ENCODE measurements at regions not wholly inside any gene's neighbourhood (a gene's known extent, or its start where the extent isn't known, plus 50 kb on each side); places are given as distances from the start of the nearest gene placed in this dataset.
"Not testable (repeated sequence)": the region's sequence is repeated elsewhere in the genome, so short reads cannot be mapped to it uniquely, and the experiment has no call there.

- DNase-seq, result not testable (repeated sequence)
Observed at GRCh38 chr6:169856442-169857342, 105.3 kb downstream of the ERMARD start.

- DNase-seq, result no peak
Observed at GRCh38 chr6:169854813-169855212, 103.4 kb downstream of the ERMARD start.

- DNase-seq, result no peak
Observed at GRCh38 chr6:169854083-169854725, 102.8 kb downstream of the ERMARD start.

- peak in 2 of 51 donors; percentile 25 to 40 for DNase-seq
Observed at GRCh38 chr6:169853196-169854082, 102.0 kb downstream of the ERMARD start.

GRCh38 chr6:169852504-169853195, 101.2 kb downstream of the ERMARD start:
- no peak for DNase-seq

- no peak for DNase-seq
Observed at GRCh38 chr6:169851641-169852503, 100.5 kb downstream of the ERMARD start.

GRCh38 chr6:169850746-169851145, 99.3 kb downstream of the ERMARD start:
- no peak for DNase-seq

GRCh38 chr6:169850154-169850553, 98.7 kb downstream of the ERMARD start:
- no peak for DNase-seq

GRCh38 chr6:169849396-169849795, 98.0 kb downstream of the ERMARD start:
- DNase-seq, result no peak

- no peak for DNase-seq
Observed at GRCh38 chr6:169848946-169849345, 97.5 kb downstream of the ERMARD start.

GRCh38 chr6:169847901-169848311, 96.5 kb downstream of the ERMARD start:
- DNase-seq, result no peak

- DNase-seq, result no peak
Observed at GRCh38 chr6:169847141-169847674, 95.8 kb downstream of the ERMARD start.

- DNase-seq, result no peak
Observed at GRCh38 chr6:169846286-169847056, 95.0 kb downstream of the ERMARD start.

- no peak for DNase-seq
Observed at GRCh38 chr6:169845426-169846285, 94.2 kb downstream of the ERMARD start.

GRCh38 chr6:169844946-169845345, 93.5 kb downstream of the ERMARD start:
- no peak for DNase-seq

- no peak for DNase-seq
Observed at GRCh38 chr6:169843991-169844390, 92.6 kb downstream of the ERMARD start.

- DNase-seq, result no peak
Observed at GRCh38 chr6:169843110-169843509, 91.7 kb downstream of the ERMARD start.
